CD4-positive, alpha-beta T cell treated with Interleukin-2 at 100 ng/mL for 4 hours (primary cell): ENCODE measurements at regions not wholly inside any gene's neighbourhood (a gene's known extent, or its start where the extent isn't known, plus 50 kb on each side); places are given as distances from the start of the nearest gene placed in this dataset.

ENCODE experiments used
- DNase-seq: peaks from one replicate; pipeline ENCODE4 v3.0.0-alpha.2; 2020; ENCODE audit warnings: low spot score

DNA sequence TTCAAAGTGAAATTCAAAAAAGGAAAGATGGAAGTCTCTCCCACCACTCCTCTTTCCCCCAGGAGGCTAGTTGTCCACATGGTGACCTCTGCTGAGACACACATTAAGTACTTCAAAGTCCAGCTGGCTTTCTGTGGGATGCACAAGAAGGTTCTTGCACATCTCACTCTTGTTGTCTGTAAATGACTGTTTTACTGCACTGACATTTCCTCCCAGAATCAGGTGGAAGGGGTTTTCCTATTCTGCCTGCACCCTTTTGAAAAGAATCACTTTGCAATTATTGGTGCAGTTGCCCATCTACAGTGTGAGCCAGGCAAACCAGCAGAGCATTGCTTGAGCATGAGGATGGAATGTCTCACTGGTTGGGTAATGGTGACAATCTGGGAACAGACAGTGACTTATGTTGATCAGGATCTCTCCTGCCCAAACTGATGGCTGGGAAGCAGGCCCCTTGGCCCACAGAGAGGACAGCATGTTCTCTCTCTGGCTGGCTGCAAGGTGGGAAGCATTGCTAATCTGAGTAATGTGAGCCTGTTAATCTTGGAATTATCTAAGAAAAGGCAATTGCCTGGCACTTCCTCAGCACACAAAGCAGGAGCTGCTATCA lies 347.7 kb upstream of the SATB1 start:
- no peak for DNase-seq

DNA sequence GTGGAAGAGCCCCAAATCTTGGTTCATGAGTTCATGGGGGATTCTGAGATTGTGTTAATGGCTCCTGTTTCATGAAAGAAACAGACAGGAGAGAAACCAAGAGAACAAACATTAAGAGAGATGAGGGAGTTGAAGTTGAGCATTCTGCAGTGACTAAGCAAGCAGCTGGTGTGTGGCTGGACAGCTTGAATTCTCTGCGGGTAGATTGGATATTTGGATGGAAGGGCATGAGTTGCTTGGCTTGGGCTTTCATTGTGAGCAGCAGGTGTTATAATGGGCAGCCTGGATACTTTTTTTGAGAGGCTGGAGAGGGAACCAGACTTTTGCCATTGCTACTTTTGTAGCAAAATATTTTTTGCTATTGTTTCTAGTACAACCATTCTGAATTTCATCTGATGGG lies 346.8 kb upstream of the SATB1 start:
- DNase-seq: no peak

- no peak for DNase-seq
Measured at GRCh38 chr3:18770800-18771199, 345.7 kb upstream of the SATB1 start.

DNA sequence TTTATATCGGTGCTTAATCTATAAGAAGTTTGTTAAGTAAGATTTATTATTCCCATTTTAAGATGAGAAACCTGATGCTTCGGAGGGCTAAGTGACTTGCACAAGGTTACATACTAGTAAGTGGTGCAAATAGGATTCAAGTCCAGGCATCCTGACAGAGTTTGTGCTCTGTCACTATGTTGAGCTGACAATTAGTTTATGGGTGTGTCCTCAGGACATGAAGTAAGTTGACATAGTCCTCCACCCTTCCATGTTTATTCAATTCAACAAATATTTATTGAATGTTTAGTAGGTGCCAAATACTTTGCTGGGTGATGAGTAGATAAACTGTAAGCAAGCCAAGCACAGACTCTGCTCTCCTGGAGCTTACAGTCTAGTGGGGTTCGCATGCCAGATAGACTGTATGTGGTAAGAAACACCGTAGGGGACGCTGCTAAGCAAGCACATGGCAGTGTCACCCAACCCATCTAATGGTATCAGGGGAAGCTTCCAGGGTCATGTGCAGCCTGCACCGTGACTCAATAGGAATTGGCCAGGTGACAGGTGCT lies 342.7 kb upstream of the SATB1 start:
- DNase-seq: no peak

GRCh38 chr3:18766974-18767373 lies 341.8 kb upstream of the SATB1 start:
- no peak for DNase-seq

GRCh38 chr3:18765662-18766061 lies 340.5 kb upstream of the SATB1 start:
- no peak for DNase-seq

GRCh38 chr3:18765161-18765560 lies 340.0 kb upstream of the SATB1 start:
- no peak for DNase-seq

DNA sequence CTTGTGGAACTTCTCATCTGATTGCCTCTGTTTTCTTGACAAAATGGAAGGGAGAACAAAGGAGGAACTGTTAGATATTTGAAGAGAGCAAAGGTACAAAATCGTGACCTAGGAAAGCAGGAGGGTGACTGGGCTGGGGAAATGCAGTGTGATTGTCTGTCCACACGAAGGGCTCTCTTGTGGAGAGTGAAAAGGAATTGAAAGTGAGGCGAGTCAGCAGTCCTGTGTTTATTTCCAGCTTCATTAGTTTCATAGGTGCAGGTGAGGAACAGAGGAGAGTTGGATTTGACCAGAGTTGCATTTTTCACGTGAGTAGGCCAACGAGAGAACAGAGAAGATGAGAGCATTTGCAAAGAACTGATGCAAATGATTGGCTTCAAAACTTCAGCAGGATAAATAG lies 336.4 kb upstream of the SATB1 start:
- no peak for DNase-seq

DNA sequence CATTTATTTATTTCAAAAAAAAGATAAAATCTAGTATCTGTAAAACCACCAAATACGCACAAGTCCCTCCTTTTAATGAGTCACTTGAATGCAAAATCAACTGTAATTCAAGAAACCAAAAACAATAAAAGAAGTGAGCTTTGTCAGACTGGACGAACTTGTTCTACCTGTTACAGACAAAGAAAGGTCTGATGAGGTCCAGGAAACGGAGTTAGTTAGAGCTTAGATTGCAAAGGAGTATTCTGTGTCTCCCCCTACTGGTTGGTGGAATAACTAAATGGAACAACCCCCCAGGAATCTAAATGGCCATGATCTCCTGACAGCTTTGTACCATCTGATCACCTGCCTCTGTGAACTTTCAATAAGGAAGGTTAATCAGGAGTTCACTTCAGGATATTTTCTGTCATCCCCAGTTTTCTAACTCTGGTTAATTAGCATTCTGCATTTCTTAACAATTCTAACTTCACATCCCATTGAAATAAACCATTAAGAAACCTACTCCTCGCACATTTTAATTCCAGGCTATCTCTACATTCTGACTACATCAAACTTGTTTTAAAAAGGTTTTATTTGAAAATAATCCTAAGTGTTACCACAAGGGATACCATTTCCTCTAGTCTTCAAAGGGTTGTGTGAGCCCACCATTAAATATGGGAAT lies 333.0 kb upstream of the SATB1 start:
- DNase-seq: peak; percentile 89

DNA sequence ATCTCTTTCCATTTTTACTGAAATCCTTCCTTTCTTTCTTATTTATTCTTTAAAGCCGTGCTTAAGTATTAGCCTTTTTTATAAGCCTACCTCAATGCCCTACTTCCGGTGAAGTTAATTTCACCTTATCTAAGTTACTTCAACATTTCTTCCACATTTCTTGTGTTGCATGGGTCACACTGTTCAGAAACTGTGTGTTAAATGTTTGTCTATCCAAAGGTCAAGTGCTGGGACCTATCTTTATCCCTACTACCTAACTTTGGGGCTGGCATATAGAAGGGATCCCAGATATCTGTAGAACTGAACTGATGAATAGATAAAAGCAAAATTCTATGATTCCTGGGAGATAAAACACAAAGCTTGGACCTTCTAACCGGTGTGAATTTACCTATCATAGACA lies 332.3 kb upstream of the SATB1 start:
- no peak for DNase-seq

DNA sequence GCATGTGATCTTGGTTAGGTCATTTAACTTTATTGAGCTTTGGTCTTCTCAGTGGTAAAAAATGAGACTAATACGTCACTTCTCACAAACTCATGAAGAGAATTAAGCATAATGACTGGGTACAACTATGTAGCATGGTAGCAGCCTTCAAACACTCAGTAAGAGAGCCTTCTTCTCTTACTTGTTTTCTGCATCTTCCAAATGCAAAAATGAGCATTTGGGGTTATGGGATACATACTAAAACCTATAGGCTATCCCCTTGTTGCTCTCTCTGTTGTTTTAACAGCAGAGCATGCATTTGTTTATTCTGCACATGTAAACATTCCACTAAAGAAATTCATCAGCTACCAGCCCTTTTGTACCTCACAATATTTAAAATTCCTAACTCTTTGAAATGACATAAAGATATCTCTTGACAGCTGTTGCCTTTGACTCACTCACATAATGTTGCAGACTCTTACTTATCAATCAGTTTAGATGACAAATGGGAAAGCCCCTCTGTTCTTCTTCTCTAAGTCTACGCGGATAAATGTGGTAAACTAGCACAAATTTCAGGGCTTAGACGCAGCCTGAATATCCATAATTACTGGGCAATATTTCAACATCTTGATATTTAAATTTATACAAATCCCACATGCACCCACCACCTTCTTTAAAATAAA lies 327.3 kb upstream of the SATB1 start:
- peak; percentile 24 for DNase-seq

DNA sequence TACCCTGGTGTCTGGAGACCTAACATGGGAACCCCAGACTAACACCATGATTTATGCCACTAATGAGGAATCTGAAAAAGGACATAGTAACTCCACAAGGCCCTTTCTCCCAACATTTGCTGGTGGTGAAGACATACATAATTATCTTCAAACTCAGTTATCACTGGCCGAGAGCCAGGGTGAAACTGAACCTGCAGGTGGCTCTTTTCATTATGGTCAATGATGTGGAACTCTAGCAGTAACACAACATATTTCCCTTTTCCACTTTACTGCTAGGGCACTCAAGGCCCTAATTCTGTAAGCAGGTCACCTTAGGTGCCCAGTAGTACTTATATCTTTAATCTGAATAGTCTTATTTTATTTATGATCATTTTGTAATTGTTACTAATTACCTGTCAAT lies 326.4 kb upstream of the SATB1 start:
- DNase-seq: no peak

- no peak for DNase-seq
Measured at GRCh38 chr3:18747383-18747782, 322.2 kb upstream of the SATB1 start.

GRCh38 chr3:18745472-18745871 lies 320.3 kb upstream of the SATB1 start:
- DNase-seq: no peak

GRCh38 chr3:18744472-18744871 lies 319.3 kb upstream of the SATB1 start:
- DNase-seq: no peak

DNA sequence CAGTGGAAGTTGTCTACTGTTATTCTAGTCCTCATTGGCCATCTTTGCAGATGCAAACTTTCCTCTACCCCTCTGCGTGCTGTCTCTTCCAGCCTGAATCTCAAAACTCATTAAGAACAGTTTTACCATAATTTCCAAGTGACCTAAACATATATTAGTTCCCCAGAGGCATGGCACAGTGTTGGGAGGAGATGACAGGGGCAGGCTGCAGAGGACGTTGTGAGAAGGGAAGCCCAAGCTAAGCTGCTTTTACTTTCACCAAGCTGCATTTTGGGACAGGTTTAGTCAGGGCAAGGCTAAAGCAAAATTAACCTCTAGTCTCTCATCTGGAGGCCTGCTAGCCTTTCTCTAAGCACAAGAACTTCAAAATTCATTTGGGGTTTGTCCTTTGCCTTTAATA lies 318.6 kb upstream of the SATB1 start:
- no peak for DNase-seq

GRCh38 chr3:18740631-18741583 lies 315.8 kb upstream of the SATB1 start:
- peak; percentile 81 for DNase-seq

DNA sequence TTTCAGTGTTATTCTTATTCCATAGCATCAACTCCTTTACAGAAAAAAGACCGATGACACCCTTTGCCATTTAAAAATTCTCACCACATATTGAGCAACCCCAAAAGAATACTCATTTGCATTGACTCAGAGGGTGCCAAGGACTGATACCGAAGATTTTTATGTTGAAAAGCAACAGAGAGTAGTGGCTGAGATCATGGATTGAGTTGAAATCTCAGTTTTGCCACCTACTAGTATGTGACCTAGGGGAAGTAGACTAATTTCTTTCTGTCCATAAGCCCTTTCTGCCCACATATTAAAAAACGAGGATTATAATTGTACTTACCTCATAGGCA lies 313.9 kb upstream of the SATB1 start:
- peak; percentile 43 for DNase-seq

GRCh38 chr3:18738393-18739098 lies 313.4 kb upstream of the SATB1 start:
- DNase-seq: no peak

DNA sequence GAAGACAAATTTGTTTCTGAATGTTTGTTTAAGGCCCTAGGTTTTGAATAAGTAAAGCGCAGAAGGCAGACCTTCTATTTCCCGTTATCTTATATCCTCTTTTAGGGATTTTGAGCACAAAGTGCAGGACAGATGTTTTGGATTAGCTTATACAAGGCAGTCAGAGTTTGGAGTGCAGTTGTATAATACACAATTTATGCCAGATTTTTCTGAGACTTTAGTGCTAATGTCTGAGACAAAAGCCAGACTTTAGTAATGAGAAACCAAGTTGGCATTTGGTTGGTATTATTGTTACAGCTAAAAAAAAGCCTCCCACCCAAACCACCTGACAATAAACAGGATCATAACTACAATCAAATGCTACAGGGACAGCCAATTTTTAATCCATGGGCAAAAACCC lies 309.9 kb upstream of the SATB1 start:
- no peak for DNase-seq

DNA sequence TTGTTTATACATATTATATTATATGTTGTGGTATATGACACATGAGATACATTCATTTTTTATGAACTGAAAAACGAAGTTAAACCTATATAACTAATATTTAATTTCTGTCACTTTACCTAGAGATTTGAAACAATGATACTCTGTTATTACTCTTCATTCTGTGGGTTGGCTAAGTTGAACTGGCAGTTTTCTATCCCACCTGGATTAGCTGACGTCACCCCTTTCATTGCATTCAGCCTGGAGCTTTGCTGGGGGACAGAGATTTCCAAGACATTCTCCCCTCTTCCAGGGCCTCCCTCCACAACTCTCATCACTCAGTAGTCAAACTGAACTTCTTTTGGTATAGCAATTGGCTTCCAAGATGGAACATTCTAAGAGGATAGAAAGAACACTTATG lies 309.2 kb upstream of the SATB1 start:
- no peak for DNase-seq

DNA sequence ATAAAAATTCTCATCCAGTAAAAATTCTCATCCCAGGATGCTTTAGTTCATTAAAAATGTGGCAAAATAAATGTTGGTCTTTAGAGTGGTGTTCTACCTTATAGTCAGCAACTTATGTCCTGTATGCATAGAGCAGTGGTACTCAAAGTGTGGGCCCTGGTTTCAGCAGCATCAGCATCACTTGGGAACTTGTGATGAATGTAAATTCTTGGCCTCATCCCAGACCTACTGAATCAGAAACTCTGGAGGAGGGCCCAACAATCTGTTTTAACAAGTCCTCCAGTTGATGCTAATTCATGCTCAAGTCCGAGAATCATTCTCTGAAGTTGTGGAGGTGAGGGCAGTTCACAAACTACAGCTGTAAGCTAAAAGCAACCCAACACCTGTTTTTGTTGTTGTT lies 307.3 kb upstream of the SATB1 start:
- no peak for DNase-seq
